Thoracic aorta (tissue), 2 donors: ENCODE measurements at regions not wholly inside any gene's neighbourhood (a gene's known extent, or its start where the extent isn't known, plus 50 kb on each side); places are given as distances from the start of the nearest gene placed in this dataset.
"Not testable (repeated sequence)": the region's sequence is repeated elsewhere in the genome, so short reads cannot be mapped to it uniquely, and the experiment has no call there.

Experiments
- ATAC-seq: fragments of 150-250 bp; one replicate; pipeline ENCODE4 v1.8.0; 2017; ENCODE audit warnings: low read depth; ENCODE audit not compliant: insufficient number of reproducible peaks, low FRiP score
- DNase-seq: peaks from one replicate; pipeline ENCODE4 v3.0.0-alpha.2; 2020; ENCODE audit warnings: low spot score
- H3K27ac ChIP-seq, 2 donors: fragments of 200-600 bp; sonication (generic); 1 replicate in 1 of 2; 2 replicates in 1 of 2; pipeline ENCODE4 v1.5.1; 2016; ENCODE audit warnings: mild to moderate bottlenecking in 2 of 2, moderate library complexity in 2 of 2
- H3K27me3 ChIP-seq: fragments of 200-600 bp; sonication (generic); replicated peaks from 2 replicates; pipeline ENCODE4 v1.6.0; 2016; ENCODE audit warnings: mild to moderate bottlenecking; ENCODE audit not compliant: insufficient read depth
- H3K36me3 ChIP-seq: fragments of 200-600 bp; sonication (generic); one replicate; pipeline ENCODE4 v1.5.1; 2016
- H3K4me1 ChIP-seq, 2 donors: fragments of 200-600 bp; sonication (generic); 1 replicate in 1 of 2; 2 replicates in 1 of 2; pipeline versions ENCODE4 v1.5.1 to v1.6.0; 2016; ENCODE audit warnings: low read depth in 2 of 2, mild to moderate bottlenecking in 1 of 2; ENCODE audit not compliant: control insufficient read depth in 1 of 2
- H3K4me3 ChIP-seq: fragments of 200-600 bp; sonication (generic); 2 replicates; pipeline ENCODE4 v1.5.1; 2016; ENCODE audit warnings: mild to moderate bottlenecking
- H3K9me3 ChIP-seq: fragments of 200-600 bp; sonication (generic); 2 replicates; pipeline ENCODE4 v1.5.1; 2016
- TF ChIP-seq, protein P1 (sequence below): fragments of 200-600 bp; sonication (generic); IDR thresholded peaks from one replicate; pipeline ENCODE4 v1.5.1; 2019; ENCODE audit warnings: antibody characterized with exemption

DNA sequence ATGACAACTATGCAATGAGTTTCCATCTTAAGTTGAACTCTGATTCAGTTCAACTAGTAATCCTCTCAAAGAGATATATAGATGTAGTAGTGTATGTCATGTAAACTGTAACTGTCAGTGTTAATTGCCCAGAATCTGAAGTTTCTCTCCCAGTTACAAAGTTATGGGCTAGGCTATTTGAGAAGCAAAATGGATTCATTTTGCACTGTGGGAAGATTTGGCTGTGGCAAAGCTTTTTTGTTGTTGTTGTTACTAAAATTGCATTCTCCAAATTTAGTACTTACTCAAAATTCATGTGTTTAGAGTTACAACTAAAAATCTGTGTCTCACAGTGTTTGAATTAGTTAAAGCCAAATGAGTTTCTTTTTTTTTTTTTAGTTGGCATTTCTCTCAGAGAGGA, 219.0 kb downstream of the KCNJ2 start:
- Histone ChIP-seq H3K27me3 (no peaks in the 10 kb centered on the region), H3K4me1 (no peaks in the 10 kb centered on the region), H3K9me3 (no peaks in the 10 kb centered on the region), H3K27ac (no peak overlapping the region), H3K36me3 (no peaks in the 10 kb centered on the region), H3K4me3 (no peak overlapping the region)
- ATAC-seq: no peak
- TF ChIP-seq, protein P1, sequence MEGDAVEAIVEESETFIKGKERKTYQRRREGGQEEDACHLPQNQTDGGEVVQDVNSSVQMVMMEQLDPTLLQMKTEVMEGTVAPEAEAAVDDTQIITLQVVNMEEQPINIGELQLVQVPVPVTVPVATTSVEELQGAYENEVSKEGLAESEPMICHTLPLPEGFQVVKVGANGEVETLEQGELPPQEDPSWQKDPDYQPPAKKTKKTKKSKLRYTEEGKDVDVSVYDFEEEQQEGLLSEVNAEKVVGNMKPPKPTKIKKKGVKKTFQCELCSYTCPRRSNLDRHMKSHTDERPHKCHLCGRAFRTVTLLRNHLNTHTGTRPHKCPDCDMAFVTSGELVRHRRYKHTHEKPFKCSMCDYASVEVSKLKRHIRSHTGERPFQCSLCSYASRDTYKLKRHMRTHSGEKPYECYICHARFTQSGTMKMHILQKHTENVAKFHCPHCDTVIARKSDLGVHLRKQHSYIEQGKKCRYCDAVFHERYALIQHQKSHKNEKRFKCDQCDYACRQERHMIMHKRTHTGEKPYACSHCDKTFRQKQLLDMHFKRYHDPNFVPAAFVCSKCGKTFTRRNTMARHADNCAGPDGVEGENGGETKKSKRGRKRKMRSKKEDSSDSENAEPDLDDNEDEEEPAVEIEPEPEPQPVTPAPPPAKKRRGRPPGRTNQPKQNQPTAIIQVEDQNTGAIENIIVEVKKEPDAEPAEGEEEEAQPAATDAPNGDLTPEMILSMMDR: no peak
- DNase-seq: no peak

DNA sequence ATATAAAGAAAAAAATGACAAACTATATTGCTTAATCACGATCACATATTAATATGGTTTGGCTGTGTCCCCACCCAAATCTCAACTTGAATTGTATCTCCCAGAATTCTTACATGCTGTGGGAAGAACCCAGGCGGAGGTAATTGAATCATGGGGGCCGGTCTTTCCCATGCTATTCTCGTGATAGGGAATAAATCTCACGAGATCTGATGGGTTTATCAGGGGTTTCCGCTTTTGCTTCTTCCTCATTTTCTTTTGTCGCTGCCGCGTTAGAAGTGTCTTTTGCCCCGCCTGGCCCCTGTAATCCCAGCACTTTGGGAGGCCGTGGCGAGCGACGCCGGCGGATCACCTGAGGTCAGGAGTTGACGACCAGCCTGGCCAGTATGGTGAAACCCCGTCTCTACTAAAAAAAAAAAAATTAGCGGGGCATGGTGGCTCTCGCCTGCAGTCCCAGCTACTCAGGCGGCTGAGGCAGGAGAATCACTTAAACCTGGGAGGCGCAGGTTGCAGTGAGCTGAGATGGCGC, 220.0 kb downstream of the KCNJ2 start:
- not testable (repeated sequence) for H3K36me3 ChIP-seq, H3K4me1 ChIP-seq, H3K27me3 ChIP-seq, H3K9me3 ChIP-seq, H3K27ac ChIP-seq, DNase-seq, H3K4me3 ChIP-seq, ATAC-seq

DNA sequence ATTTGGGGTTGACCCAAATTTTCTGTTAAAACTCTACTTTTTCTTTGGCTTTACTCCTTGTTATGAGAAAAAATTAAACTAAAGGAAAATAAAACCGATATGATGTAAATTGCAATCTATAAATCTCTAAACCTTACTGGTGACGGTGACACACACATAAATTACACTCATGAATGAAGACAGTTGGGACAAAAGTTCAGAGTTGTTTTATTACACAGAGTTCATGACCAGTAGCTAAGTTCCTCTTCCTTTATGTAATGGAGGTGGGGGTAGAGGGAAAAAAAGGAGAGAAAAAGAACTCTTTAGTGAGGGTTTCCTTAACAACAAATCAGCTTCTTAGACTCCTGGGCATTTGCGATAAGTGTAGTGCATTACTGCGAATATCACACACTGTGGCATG, 220.7 kb downstream of the KCNJ2 start:
- Histone ChIP-seq H3K27ac (no peak overlapping the region), H3K36me3 (no peaks in the 10 kb centered on the region), H3K4me1 (no peaks in the 10 kb centered on the region), H3K4me3 (no peak overlapping the region), H3K9me3 (no peaks in the 10 kb centered on the region), H3K27me3 (no peaks in the 10 kb centered on the region)
- TF ChIP-seq, protein P1: no peak
- DNase-seq (no peak), ATAC-seq (no peak)

DNA sequence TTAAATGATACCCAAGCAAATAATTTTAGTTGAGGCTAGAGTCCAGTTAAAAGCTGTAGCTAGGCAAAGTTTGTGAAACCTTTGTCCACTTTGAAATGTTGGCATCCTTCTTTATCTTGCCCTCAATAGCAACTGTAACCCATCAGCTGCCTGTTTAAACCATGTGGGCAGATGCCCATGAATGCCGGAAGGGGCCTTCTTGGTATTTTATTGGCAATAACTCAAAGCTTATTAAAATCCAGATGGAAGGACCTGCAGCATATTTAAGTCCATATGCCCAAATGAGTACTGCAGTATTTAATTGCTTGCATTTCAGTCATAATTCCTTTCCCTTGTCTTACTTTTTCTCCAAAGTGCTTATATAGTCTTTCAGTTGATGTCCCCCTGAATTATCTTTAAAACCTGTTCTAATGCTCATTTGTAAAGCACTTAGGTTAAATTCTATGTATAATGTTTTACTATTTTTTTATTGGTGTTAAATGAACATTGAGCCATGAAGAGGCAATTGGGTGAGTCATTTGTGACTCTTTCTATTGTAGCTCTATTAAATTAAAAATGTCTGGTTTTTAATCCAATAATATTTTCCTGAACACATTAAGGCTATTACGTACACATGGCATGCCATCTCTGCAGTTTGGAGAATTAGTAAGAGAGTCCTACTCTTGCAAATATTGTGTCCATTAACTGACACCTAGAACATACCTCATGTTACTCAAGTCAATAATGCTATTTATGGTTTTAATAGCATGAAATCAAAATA, 225.3 kb downstream of the KCNJ2 start:
- Histone ChIP-seq H3K36me3 (no peaks in the 10 kb centered on the region), H3K4me1 (no peaks in the 10 kb centered on the region), H3K27me3 (no peaks in the 10 kb centered on the region), H3K27ac (no peak overlapping the region), H3K9me3 (no peaks in the 10 kb centered on the region), H3K4me3 (no peak overlapping the region)
- TF ChIP-seq, protein P1: no peak
- DNase-seq: no peak
- no peak for ATAC-seq

DNA sequence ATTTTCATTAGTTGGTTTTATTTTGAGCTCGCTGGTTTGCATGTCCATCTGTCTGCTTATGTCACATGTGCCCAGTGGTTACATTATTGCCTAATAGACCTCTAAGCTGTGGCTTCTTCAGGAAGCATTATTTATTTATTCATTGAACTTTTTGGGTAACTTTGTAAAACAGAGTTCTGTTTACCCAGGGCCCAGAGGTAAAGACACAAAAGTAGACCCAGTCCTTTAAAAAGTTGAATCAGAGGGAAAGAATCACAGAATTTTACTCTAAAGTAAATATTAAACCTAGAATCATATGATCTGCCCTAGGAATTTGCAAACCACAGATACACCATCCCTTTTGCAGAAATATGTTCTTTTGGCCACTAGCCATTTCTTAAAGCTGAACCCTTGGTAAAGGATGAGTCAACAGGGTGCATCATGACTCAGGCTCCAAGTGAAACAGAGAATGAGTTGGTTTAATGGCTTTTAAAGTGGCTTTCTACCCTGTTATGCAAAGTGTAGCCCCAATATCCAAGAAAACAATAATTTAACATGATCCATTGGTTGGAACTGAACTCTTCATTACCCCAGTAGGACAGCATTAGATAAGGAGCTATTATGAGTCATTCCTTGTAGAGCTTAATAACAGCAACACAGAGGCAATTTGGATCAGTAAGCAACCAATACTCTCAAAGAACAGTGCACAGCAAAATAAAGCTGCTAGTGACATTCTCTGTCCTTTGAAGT, 236.3 kb downstream of the KCNJ2 start:
- no peak overlapping the region for H3K27ac ChIP-seq
- H3K9me3 ChIP-seq: no peaks in the 10 kb centered on the region
- ATAC-seq: no peak
- no peaks in the 10 kb centered on the region for H3K36me3 ChIP-seq
- H3K4me1 ChIP-seq: no peaks in the 10 kb centered on the region
- H3K4me3 ChIP-seq: no peak overlapping the region
- no peaks in the 10 kb centered on the region for H3K27me3 ChIP-seq
- TF ChIP-seq, protein P1: no peak
- DNase-seq: no peak
